Effector memory CD4-positive, alpha-beta T cell (primary cell): ENCODE measurements at regions not wholly inside any gene's neighbourhood (a gene's known extent, or its start where the extent isn't known, plus 50 kb on each side); places are given as distances from the start of the nearest gene placed in this dataset.

ENCODE experiments used
- DNase-seq, 3 donors: peaks; one replicate each; pipeline ENCODE4 v3.0.0-alpha.2; 2020
- H3K27ac ChIP-seq: 2 replicates; pipeline ENCODE4 v1.7.0; 2013; ENCODE audit warnings: mild to moderate bottlenecking, low read length, moderate library complexity; ENCODE audit not compliant: insufficient read depth, poor library complexity, severe bottlenecking
- H3K27me3 ChIP-seq: replicated peaks from 2 replicates; pipeline ENCODE4 v1.7.0; 2013; ENCODE audit warnings: mild to moderate bottlenecking, low read length; ENCODE audit not compliant: insufficient read depth, control insufficient read depth, poor library complexity, severe bottlenecking
- H3K36me3 ChIP-seq: 2 replicates; pipeline ENCODE4 v1.7.0; 2013; ENCODE audit warnings: mild to moderate bottlenecking, low read length, moderate library complexity; ENCODE audit not compliant: control insufficient read depth, insufficient read depth
- H3K4me1 ChIP-seq: 2 replicates; pipeline ENCODE4 v1.7.0; 2013; ENCODE audit warnings: low read length, mild to moderate bottlenecking; ENCODE audit not compliant: control insufficient read depth, insufficient read depth, poor library complexity, severe bottlenecking
- H3K4me3 ChIP-seq: 2 replicates; pipeline ENCODE4 v1.7.0; 2013; ENCODE audit warnings: low read length, low read depth, mild to moderate bottlenecking; ENCODE audit not compliant: insufficient read depth, poor library complexity, severe bottlenecking
- H3K9me3 ChIP-seq: 2 replicates; pipeline ENCODE4 v1.7.0; 2013; ENCODE audit warnings: mild to moderate bottlenecking, low read length, moderate library complexity; ENCODE audit not compliant: control insufficient read depth

- Histone ChIP-seq H3K4me3 (no peak overlapping the region), H3K27ac (no peak overlapping the region), H3K36me3 (no peaks in the 10 kb centered on the region), H3K9me3 (no peaks in the 10 kb centered on the region), H3K27me3 (no peaks in the 10 kb centered on the region), H3K4me1 (no peaks in the 10 kb centered on the region)
- no peak for DNase-seq
Measured at GRCh38 chr3:144763878-144764454, 792.3 kb downstream of the DIPK2A start.

DNA sequence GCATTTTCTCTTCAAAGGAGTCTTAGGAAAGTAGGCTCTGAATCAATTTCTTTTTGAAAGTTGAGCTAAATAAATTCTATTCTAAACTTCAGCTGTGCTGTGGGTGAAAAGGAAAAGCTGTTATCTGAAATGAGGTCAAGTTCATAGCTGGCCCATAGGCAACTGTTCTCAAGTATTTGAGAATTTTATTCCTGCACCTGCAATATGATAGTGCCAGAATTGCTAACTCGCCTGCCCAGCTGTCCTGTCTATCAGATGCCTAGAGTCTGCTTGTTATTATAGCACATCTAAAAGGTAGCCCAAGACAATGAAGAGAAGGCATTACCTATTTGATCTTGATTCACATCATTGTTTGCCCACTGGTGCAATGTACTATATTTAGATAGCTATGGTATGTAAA lies 798.7 kb downstream of the DIPK2A start:
- no peak for DNase-seq
- H3K36me3 ChIP-seq = no peaks in the 10 kb centered on the region
- H3K4me3 ChIP-seq = no peak overlapping the region
- no peaks in the 10 kb centered on the region for H3K4me1 ChIP-seq
- no peaks in the 10 kb centered on the region for H3K9me3 ChIP-seq
- H3K27me3 ChIP-seq = no peaks in the 10 kb centered on the region
- H3K27ac ChIP-seq = no peak overlapping the region

GRCh38 chr3:144770915-144771351 lies 799.3 kb downstream of the DIPK2A start:
- no peak overlapping the region for H3K27ac ChIP-seq
- no peaks in the 10 kb centered on the region for H3K9me3 ChIP-seq
- H3K27me3 ChIP-seq = no peaks in the 10 kb centered on the region
- H3K36me3 ChIP-seq = no peaks in the 10 kb centered on the region
- no peak for DNase-seq
- no peaks in the 10 kb centered on the region for H3K4me1 ChIP-seq
- no peak overlapping the region for H3K4me3 ChIP-seq

DNA sequence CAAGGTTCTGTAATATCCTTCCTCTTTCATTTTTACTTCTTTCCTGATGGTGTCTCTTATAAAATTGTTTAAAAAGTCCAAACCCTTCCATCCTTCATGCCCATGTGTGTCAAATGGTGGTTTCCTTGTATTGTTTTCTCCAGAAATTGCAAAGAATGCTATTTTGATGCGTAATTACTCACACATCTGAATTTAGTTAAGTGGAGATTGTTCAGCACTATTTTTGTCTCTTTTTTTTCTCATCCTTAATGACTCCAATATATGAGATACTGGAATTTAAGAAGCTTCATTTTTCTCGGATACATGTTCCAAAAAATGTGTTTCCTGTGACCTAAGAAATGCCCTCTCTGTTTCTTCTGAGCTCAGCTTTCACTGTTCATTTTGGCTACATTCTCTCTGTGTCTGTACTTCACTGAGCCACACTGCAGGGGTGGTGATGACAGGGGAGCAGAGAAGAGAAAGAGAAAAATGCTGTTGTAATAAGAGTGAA lies 799.8 kb downstream of the DIPK2A start:
- Histone ChIP-seq H3K9me3 (no peaks in the 10 kb centered on the region), H3K4me1 (no peaks in the 10 kb centered on the region), H3K36me3 (no peaks in the 10 kb centered on the region), H3K4me3 (no peak overlapping the region), H3K27ac (no peak overlapping the region), H3K27me3 (no peaks in the 10 kb centered on the region)
- DNase-seq = no peak

DNA sequence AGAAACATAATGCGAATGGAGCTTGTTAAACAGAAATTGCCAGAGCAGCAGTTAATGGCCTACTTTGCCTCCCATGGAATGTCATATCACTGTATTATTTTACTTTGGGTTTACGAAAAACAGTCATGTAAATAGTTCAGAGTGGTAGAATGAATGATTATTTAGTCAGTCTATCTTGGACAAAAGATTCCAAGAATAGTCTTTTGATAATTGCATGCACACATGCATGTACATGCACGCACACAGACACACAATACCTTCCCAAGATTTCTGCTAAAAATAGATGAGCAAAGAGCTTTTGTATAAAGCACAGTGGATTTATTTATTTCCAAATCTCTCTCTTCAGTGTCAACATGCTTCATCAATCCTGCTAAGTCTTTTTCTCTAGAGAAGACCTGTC lies 800.7 kb downstream of the DIPK2A start:
- Histone ChIP-seq H3K4me3 (no peak overlapping the region), H3K36me3 (no peaks in the 10 kb centered on the region), H3K27ac (no peak overlapping the region), H3K4me1 (no peaks in the 10 kb centered on the region), H3K9me3 (no peaks in the 10 kb centered on the region), H3K27me3 (no peaks in the 10 kb centered on the region)
- DNase-seq = no peak

GRCh38 chr3:144773350-144773749 lies 801.7 kb downstream of the DIPK2A start:
- DNase-seq = no peak
- H3K36me3 ChIP-seq = no peaks in the 10 kb centered on the region
- H3K9me3 ChIP-seq = no peaks in the 10 kb centered on the region
- no peak overlapping the region for H3K27ac ChIP-seq
- no peaks in the 10 kb centered on the region for H3K27me3 ChIP-seq
- no peaks in the 10 kb centered on the region for H3K4me1 ChIP-seq
- H3K4me3 ChIP-seq = no peak overlapping the region

GRCh38 chr3:144774897-144775296 lies 803.3 kb downstream of the DIPK2A start:
- Histone ChIP-seq H3K9me3 (no peaks in the 10 kb centered on the region), H3K4me3 (no peak overlapping the region), H3K27ac (no peak overlapping the region), H3K27me3 (no peaks in the 10 kb centered on the region), H3K36me3 (no peaks in the 10 kb centered on the region), H3K4me1 (no peaks in the 10 kb centered on the region)
- no peak for DNase-seq

DNA sequence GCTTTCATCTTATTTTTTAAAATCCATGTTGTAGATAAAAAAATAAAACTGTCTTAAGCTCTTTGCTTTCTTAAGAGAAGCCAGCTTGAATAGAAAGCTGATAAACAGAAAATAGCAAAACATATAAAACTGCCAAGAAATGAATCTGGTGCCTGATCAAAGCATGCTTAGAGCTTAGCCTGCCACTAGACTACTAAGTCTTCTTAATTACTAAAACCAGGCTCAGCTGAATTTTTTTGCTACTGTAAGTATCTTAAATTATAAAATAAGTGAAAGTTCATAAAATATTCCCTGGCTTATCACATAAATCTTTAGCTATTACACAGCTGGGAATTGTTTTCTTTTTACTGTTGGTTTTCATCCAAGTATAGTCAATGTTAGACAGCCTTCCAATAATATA lies 803.9 kb downstream of the DIPK2A start:
- no peaks in the 10 kb centered on the region for H3K9me3 ChIP-seq
- H3K36me3 ChIP-seq = no peaks in the 10 kb centered on the region
- no peak overlapping the region for H3K4me3 ChIP-seq
- no peaks in the 10 kb centered on the region for H3K4me1 ChIP-seq
- H3K27me3 ChIP-seq = no peaks in the 10 kb centered on the region
- H3K27ac ChIP-seq = no peak overlapping the region
- no peak for DNase-seq

GRCh38 chr3:144777906-144778305 lies 806.3 kb downstream of the DIPK2A start:
- Histone ChIP-seq H3K4me3 (no peak overlapping the region), H3K9me3 (no peaks in the 10 kb centered on the region), H3K4me1 (no peaks in the 10 kb centered on the region), H3K27ac (no peak overlapping the region), H3K27me3 (no peaks in the 10 kb centered on the region), H3K36me3 (no peaks in the 10 kb centered on the region)
- no peak for DNase-seq

- no peaks in the 10 kb centered on the region for H3K36me3 ChIP-seq
- no peaks in the 10 kb centered on the region for H3K4me1 ChIP-seq
- no peak overlapping the region for H3K27ac ChIP-seq
- no peak overlapping the region for H3K4me3 ChIP-seq
- no peaks in the 10 kb centered on the region for H3K9me3 ChIP-seq
- DNase-seq = no peak
- no peaks in the 10 kb centered on the region for H3K27me3 ChIP-seq
Measured at GRCh38 chr3:144791034-144791433, 819.4 kb downstream of the DIPK2A start.
